Thyroid gland (tissue), 4 donors: ENCODE measurements at regions not wholly inside any gene's neighbourhood (a gene's known extent, or its start where the extent isn't known, plus 50 kb on each side); places are given as distances from the start of the nearest gene placed in this dataset.
"Not testable (repeated sequence)": the region's sequence is repeated elsewhere in the genome, so short reads cannot be mapped to it uniquely, and the experiment has no call there.

Source experiments
- DNase-seq, 2 donors: peaks; one replicate each; pipeline ENCODE4 v3.0.0-alpha.2; 2019
- H3K27ac ChIP-seq, 3 donors: fragments of 200-600 bp; sonication (generic); 1 replicate in 2 of 3; 2 replicates in 1 of 3; pipeline ENCODE4 v1.5.1; 2016 to 2019; ENCODE audit warnings: mild to moderate bottlenecking in 1 of 3, moderate library complexity in 1 of 3
- H3K27me3 ChIP-seq: fragments of 200-600 bp; sonication (generic); one replicate; pipeline ENCODE4 v1.5.1; 2019
- H3K36me3 ChIP-seq, 2 donors: fragments of 200-600 bp; sonication (generic); one replicate each; pipeline ENCODE4 v1.5.1; 2016 to 2019
- H3K4me1 ChIP-seq, 2 donors: fragments of 200-600 bp; sonication (generic); one replicate each; pipeline ENCODE4 v1.5.1; 2017 to 2019
- H3K4me3 ChIP-seq, 3 donors: fragments of 200-600 bp; sonication (generic); replicated peaks in 1 of 3; 1 replicate in 2 of 3; 2 replicates in 1 of 3; pipeline ENCODE4 v1.5.1; 2016; ENCODE audit warnings: mild to moderate bottlenecking in 1 of 3
- H3K9me3 ChIP-seq: fragments of 200-600 bp; sonication (generic); one replicate; pipeline ENCODE4 v1.5.1; 2017
- WGBS, 2 donors: methylation state at CpG; one replicate each; pipeline ENCODE4 v1.1.5; 2017; 5-methylcytosine and 5-hydroxymethylcytosine counted together
- intact Hi-C: fragments of 100-400 bp; cut with DNase I; formaldehyde crosslinking; loops from one replicate; pipeline ENCODE4 v1.15.1; 2023
- TF ChIP-seq, protein P1 (sequence below), 6 experiments: fragments of 200-600 bp in 3 of 6; fragments of 450-650 bp in 3 of 6; sonication (generic) in 3 of 6; IDR thresholded peaks; one replicate each; pipeline ENCODE4 v1.5.1; 2016 to 2019; ENCODE audit warnings: antibody characterized with exemption in 6 of 6, mild to moderate bottlenecking in 2 of 6, inconsistent platforms in 1 of 6, moderate library complexity in 1 of 6

DNA sequence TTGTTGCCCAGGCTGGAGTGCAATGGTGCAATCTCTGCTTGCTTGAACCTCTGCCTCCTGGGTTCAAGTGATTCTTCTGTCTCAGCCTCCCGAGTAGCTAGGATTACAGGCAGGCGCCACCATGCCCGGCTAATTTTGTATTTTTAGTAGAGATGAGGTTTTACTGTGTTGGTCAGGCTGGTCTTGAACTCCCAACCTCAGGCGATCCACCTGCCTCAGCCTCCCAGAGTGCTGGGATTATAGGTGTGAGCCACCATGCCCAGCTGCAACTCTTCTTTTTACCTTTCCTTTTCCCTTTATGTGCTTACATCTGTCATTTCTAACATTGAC is 106.5 kb upstream of the TPTE start:
- H3K36me3 ChIP-seq, intact Hi-C loops, DNase-seq, H3K9me3 ChIP-seq, H3K27ac ChIP-seq, H3K27me3 ChIP-seq, H3K4me3 ChIP-seq, H3K4me1 ChIP-seq: not testable (repeated sequence)
- WGBS, 2 donors, result 84 to 88% methylated on average over 4 of the region's 4 CpGs

DNA sequence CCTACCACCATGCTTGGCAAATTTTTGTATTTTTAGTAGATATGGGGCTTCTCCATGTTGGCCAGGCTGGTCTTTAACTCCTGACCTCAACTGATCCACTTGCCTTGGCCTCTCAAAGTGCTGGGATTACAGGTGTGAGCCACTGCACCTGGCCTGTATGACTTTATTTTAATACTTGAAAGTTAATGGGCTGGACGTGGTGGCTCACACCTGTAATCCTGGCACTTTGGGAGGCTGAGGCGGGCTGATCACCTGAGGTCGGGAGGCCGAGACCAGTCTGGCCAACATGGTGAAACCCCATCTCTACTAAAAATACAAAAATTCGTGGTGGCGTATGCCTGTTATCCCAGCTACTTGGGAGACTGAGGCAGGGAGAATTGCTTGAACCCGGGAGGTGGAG is 105.9 kb upstream of the TPTE start:
- H3K27me3 ChIP-seq, H3K9me3 ChIP-seq, H3K36me3 ChIP-seq, H3K4me3 ChIP-seq, H3K4me1 ChIP-seq, DNase-seq, intact Hi-C loops, H3K27ac ChIP-seq: not testable (repeated sequence)
- 60 to 64% methylated on average over 7 of the region's 7 CpGs for whole genome bisulfite sequencing, 2 donors

DNA sequence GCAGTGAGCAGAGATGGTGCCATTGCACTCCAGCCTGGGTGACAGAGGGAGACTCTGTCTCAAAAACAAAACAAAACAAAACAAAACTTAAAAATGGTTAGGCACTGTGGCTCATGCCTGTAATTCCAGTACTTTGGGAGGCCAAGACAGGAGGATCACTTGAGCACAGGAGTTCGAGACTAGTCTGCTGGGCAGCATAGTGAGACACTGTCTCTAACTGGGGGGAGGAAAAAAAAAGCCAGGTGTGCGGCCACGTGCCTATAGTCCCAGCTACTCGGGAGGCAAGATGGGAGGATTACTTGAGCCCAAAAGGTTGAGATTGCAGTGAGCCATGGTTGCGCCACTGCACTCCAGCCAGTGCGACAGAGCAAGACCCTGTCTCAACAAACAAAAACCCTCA is 105.5 kb upstream of the TPTE start:
- H3K9me3 ChIP-seq, H3K4me1 ChIP-seq, H3K27ac ChIP-seq, H3K36me3 ChIP-seq, H3K27me3 ChIP-seq, intact Hi-C loops, H3K4me3 ChIP-seq, DNase-seq: not testable (repeated sequence)
- 51 to 55% methylated on average over 6 of the region's 6 CpGs for WGBS, 2 donors

DNA sequence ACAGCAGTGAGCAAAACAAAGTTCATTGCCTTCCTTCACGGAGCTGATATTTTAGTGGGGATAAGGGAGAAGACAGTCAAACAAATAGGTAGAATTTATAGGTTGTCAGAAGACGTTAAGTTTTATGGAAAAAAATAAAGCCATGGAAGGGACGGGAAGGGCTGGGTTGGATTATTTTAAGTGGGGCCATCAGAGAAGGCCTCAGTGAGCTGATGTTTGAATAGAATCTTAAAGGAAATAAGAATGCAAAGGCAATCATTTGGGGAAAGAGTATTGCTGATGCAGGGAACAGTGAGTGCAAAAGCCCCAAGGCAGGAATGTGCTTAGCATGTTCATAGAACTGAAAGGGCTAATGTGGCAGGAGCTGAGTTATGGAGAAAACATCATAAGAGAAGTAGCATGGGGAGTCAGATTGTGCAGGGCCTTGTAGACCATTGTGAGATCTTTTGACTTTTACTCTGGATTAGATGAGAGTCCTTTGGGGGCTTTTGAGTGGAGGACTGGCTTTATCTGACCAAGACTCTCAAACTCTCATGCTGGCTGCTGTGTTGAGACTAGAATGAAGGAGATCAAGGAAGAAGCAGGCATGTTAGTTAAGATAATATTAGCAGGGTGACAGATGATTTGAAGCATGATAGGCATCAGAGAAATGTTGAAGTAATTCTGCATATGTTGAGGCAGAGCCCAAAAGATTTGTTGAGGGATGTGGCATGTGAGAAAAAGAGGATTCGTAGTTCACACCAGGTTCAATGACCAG is 104.5 kb upstream of the TPTE start:
- H3K27me3 ChIP-seq, H3K9me3 ChIP-seq, H3K27ac ChIP-seq, DNase-seq, H3K4me3 ChIP-seq, H3K4me1 ChIP-seq, intact Hi-C loops, H3K36me3 ChIP-seq: not testable (repeated sequence)
- TF ChIP-seq, protein P1, sequence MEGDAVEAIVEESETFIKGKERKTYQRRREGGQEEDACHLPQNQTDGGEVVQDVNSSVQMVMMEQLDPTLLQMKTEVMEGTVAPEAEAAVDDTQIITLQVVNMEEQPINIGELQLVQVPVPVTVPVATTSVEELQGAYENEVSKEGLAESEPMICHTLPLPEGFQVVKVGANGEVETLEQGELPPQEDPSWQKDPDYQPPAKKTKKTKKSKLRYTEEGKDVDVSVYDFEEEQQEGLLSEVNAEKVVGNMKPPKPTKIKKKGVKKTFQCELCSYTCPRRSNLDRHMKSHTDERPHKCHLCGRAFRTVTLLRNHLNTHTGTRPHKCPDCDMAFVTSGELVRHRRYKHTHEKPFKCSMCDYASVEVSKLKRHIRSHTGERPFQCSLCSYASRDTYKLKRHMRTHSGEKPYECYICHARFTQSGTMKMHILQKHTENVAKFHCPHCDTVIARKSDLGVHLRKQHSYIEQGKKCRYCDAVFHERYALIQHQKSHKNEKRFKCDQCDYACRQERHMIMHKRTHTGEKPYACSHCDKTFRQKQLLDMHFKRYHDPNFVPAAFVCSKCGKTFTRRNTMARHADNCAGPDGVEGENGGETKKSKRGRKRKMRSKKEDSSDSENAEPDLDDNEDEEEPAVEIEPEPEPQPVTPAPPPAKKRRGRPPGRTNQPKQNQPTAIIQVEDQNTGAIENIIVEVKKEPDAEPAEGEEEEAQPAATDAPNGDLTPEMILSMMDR (IDR thresholded peaks at IDR 0.05), result peak in 1 of 6 experiments; percentile 19
- WGBS, 2 donors, result 50 to 52% methylated on average over 4 of the region's 4 CpGs

DNA sequence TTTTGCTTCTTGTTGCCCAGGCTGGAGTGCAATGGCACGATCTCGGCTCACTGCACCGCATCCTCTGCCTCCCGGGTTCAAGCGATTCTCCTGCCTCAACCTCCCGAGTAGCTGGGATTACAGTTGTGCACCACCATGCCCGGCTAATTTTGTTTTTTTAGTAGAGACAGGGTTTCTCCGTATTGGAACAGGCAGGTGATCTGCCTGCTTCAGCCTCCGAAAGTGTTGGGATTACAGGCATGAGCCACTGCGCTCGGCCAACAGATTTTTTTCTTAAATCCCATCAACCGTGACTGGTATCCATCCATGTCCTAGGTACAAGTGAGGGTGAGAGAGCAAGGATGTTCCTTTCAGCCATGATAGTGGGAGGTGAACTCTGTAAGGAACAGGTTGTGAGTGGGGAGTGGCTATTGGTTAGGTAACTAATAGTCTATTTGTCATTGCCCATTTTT is 103.8 kb upstream of the TPTE start:
- DNase-seq, H3K4me3 ChIP-seq, H3K36me3 ChIP-seq, intact Hi-C loops, H3K9me3 ChIP-seq, H3K27ac ChIP-seq, H3K27me3 ChIP-seq, H3K4me1 ChIP-seq: not testable (repeated sequence)
- 71 to 73% methylated on average over 12 of the region's 12 CpGs for WGBS, 2 donors

DNA sequence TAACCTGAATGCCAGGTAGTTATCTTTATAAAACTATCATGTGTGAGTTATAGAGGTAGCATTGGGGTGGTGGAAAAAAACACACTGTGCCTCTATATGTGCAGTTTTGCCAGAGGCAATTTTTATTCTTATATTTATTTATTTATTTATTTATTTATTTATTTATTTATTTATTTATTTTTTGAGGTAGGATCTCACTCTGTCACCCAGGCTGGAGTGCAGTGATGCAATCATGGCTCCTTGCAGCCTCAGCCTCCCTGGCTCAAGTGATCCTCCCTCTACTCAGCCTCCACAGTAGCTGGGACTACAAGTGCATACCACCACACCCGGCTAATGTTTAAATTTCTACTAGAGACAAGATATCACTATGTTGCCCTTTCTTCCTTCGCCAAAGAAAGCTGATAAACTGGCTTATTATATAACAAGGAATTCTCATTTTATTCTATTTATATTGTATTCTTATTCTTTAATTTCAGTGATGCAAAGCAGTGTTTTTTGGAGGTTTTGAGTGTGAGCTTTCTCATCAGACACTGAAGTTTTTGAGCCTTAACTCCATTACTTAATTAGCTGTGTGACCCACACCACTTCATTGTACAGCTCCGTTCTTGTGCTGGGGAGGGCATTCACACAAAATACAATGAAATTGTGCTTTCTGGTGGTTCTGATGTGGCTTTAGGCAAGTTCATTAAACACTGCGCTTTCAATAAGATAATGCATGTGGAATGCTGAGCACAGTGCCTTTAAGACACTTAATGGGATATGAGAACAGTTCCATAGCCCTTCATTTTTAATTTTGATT is 102.9 kb upstream of the TPTE start:
- intact Hi-C loops, H3K4me1 ChIP-seq, H3K27ac ChIP-seq, H3K36me3 ChIP-seq, H3K27me3 ChIP-seq, H3K9me3 ChIP-seq, DNase-seq, H3K4me3 ChIP-seq: not testable (repeated sequence)
- WGBS, 2 donors, result 51 to 56% methylated on average over 4 of the region's 4 CpGs

DNA sequence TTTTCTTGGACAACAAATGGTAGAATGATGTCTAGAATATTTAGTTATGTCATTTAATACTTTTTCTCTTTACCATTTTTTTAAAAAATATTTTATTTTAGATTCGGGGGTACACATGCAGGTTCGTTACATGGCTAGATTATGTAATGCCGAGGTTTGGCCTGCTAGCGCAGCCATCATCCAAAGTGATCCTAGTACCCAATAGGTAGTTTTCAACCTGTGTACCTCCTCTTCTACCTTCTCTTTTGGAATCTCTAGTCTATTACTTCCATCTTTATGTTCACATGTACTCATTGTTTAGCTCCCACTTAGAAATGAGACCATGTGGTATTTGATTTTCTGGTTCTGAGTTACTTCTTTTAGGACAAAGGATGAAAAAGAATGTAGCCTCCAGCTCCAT is 100.2 kb upstream of the TPTE start:
- H3K4me3 ChIP-seq, intact Hi-C loops, H3K27ac ChIP-seq, DNase-seq, H3K9me3 ChIP-seq, H3K36me3 ChIP-seq, H3K27me3 ChIP-seq, H3K4me1 ChIP-seq: not testable (repeated sequence)
- WGBS, 2 donors, result 60 to 66% methylated on average over 4 of the region's 4 CpGs

DNA sequence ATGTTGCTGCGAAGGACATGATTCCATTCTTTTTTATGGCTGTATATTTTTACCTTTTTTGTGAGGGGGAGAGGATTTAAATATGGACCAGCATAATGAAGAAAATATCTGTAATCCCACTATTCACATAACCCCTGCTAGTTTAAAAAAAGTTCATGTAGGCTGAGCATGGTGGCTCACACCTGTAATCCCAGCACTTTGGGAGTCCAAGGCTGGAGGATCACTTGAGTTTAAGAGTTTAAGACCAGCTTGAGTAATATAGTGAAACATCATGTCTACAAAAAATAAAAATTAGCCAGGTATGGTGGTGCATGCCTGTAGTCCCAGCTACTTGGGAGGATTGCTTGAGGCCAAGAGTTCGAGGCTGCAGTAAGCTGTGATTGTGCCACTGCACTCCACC is 99.8 kb upstream of the TPTE start:
- intact Hi-C loops, H3K4me1 ChIP-seq: not testable (repeated sequence)

DNA sequence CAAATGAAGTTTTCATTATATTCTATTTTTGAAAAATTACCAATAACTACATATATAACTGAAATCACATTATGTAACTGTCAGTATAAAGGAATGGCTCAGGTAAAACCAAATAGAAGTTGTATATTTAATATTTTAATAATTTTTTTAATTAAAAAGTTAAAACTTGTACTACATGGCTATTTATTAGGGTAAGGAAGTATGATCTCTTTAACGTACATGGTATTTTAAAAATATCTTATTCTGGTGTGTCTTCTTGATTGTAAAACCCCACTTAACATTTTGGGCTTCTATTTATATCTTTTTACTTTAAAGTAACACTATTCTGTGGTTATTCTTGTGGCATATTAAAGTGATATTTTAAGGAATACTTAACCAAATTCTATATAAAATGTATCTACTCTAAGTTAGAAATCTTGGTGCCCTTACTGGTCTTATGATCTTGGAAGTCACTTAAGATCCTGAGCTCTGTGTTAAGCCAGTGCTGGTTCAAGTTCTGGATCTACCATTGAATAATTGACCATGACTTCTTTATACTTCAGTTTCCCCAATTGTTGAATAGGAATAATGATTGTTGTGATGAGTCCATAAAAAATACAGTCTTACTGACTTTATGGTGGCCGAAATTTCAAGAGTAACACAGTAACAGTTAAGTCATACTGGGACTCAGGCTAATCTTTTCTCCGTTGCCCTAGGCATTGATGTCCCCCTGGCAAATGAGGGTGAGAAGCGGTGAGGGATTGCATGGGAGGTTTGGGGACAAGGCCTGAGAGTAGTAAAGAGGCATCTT is 97.1 kb upstream of the TPTE start:
- intact Hi-C loops, H3K4me1 ChIP-seq, H3K9me3 ChIP-seq, DNase-seq, H3K27ac ChIP-seq, H3K27me3 ChIP-seq, H3K36me3 ChIP-seq, H3K4me3 ChIP-seq: not testable (repeated sequence)
- 58 to 62% methylated on average over 4 of the region's 4 CpGs for WGBS, 2 donors

More for the DNA sequence above, 99.8 kb upstream of the TPTE start:
- not testable (repeated sequence) for H3K27me3 ChIP-seq, H3K4me3 ChIP-seq, DNase-seq, H3K9me3 ChIP-seq, H3K36me3 ChIP-seq, H3K27ac ChIP-seq
- WGBS, 2 donors, result 45 to 49% methylated on average over 2 of the region's 2 CpGs

DNA sequence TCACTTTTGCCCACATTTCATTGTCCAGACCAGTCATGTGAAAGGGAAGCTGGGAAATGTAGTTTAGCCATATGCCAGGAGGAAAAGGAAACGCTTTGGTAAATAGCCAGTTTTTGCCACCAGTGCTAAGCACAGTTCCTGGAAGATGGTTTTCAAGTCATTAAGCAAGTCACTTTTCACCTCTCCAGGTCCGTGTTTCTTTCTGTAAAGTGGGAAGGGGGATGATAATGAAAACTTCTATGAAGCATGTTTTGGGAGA is 96.6 kb upstream of the TPTE start:
- 41 to 51% methylated on average over 2 of the region's 2 CpGs for WGBS, 2 donors
- H3K4me3 ChIP-seq, H3K9me3 ChIP-seq, intact Hi-C loops, DNase-seq, H3K27ac ChIP-seq, H3K4me1 ChIP-seq, H3K27me3 ChIP-seq, H3K36me3 ChIP-seq: not testable (repeated sequence)
